ENCODE measurements at regions not wholly inside any gene's neighbourhood (a gene's known extent, or its start where the extent isn't known, plus 50 kb on each side); places are given as distances from the start of the nearest gene placed in this dataset.
"Not testable (repeated sequence)": the region's sequence is repeated elsewhere in the genome, so short reads cannot be mapped to it uniquely, and the experiment has no call there.

DNA sequence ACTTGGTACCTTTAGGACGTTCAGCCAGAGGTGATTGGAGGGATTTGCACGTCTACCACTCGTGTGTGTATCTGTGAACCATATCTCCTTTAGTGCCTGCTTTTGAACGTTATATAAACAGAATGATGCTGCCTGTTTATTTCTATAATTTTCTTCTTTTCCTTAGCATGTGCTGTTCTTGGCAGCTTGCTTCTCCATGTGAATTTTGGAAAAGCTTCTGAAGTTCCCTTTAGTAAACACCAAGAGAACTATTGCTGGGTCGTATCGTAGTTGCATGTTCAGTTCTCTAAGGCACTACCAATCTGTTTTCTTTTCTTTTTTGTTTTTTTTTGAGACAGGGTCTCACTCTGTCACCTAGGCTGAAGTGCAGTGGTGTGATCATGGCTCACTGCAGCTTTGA is 73.8 kb upstream of the FANCC start:
- intact Hi-C loops (cut with micrococcal nuclease): not testable (repeated sequence)

DNA sequence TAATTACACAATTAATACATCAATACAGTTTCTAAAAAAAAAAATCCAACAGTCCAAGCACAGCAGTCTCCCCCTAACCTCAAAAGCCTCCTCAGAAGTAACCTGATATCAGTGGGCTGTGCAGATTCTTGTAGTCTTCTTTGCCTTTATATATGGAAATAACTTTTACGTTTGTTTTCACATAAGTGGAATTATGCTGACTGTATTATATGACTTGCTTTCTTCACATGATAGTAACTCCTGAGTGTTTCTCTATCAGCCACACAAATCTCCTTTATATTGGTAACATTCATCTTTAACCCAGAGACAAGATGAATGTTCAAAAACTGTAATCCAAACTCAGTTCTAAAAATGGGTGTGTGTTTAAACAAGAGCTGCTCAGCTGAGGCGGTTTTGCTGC is 71.9 kb upstream of the FANCC start:
- intact Hi-C loops (cut with micrococcal nuclease): no loop called here

DNA sequence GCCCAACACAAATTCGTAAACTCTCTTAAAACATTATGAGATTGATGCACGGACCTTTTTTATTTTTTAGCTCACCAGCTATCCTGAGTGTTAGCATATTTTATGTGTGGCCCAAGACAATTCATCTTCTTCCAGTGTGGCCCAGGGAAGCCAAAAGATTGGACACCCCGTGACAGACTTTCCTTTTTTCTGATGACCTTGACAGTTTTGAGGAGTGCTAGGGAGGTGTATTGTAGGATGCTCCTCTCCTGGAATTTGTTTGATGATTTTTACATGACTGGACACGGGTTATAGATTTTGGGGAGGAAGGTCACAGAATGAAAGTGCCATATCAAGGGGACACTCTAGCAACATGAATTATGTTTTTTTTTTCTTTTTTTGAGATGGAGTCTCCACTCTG is 69.3 kb upstream of the FANCC start:
- intact Hi-C loops (cut with micrococcal nuclease): no loop called here

DNA sequence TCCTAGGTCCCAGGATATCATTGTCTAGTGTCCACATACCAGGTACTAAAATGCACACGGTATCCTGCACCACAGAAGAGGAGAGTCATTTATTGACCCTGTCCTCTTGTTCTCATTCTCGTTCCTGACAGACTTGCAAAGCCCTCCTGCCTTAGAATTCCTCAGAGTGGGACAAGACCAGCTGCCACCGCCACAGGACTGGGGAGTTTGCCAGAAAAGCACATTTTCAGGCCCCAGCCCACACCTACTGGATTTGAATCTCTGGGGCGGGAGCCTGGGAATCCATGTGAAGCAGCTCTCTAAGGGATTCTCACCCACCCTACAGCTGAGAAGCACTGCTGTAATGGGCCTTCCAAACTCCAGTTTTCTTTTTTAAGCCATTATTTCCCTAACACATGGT is 68.0 kb upstream of the FANCC start:
- intact Hi-C loops (cut with micrococcal nuclease): no loop called here

DNA sequence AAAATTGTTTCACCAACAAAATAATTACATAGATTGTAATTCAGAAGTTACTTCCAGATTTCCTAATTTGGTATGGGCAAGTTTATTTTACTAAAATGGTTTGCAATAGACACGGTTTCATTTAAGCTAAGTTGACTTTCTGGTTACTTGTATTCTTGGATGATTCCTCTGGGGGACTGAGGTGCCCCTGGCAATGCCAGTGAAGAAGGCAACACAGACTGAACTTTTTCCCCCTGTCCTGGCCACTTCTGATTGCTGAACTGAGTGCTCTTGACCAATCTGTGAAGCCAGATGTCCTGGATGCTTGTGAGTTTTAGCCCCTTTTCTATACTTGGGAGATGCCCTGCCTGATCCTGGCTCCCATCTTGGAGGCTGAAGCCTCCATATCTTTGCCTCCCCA is 66.3 kb upstream of the FANCC start:
- intact Hi-C loops (cut with micrococcal nuclease): no loop called here

DNA sequence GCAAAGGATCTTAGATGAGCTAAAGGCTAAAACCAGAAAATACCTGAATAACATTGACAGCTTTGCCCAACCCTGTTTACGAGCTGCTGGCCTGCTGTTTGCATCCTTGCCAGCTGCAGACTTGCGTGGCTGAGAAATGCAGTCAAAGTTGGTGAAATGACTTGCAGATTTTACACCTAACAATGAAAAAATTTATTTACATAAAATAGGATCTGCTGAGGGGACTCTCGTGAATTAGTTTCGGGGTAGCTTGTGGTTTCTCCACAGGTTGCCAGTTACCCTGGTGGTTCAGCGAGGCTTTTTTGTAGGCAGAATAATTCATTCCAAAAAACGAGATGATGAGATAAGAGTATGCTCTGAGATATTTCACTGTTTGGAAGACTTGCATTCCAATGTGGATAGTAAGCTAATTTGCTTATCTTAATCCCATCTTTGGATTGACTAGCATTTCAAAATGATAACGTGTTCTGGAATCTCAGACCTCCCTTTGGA is 65.7 kb upstream of the FANCC start:
- intact Hi-C loops (cut with micrococcal nuclease): no loop called here

DNA sequence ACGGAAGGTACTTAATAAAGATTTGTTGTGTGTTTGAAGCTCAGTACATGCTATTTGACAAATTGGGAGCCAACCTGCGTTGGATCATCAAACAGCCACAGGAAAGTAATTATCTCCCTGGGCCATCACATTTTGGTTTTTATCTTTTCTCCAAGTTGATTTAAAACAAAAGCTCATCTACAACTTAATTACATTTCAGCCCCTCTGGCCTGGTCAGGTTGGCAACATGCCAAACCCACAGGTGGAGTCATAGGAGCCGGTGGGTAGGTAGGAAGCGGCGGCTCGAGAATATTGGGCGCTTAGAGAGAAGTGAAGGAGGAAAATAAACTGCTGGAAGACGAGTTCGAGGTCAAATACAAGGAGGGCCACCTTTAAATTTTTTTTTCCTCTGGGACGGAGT is 64.9 kb upstream of the FANCC start:
- intact Hi-C loops (cut with micrococcal nuclease): no loop called here

DNA sequence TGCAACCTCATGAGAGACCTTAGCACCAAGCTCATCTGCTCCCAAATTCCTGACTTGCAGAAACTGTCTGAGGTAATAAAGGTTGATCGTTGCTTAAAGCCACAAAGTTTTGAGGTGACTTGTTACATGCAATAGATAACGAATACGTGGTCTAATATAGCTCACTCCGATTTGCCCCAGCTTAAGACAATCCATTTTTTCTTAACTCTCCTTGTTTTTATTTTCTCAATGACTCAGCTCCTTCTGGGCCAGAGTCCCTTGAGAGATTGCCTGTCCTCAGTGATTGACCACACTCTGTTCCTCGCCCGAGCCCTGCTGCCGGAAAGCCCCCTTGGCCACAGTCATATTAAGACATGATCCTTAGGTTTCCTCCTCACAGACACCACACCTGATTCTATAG is 63.7 kb upstream of the FANCC start:
- intact Hi-C loops (cut with micrococcal nuclease): no loop called here

DNA sequence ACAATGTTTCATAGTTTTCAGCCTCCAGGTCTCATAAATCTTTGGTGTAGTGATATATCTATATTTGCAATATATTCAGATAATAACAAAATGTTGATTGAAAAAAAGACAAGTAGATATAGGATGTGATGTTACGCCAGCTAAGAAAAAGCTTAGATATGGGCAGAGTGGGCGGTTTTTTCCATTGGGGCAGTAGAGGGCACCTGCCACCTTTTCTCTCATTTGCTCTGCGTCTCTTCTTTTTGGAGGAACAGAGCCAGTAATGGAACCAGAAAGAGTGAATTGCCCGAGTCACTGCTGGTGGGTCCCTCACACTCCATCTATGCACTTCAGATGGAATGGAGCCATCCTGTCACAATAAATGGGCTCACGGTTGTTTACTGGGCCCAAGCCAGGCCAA is 62.1 kb upstream of the FANCC start:
- intact Hi-C loops (cut with micrococcal nuclease): loop anchor here (1.0 kb wide), 2 partner anchors 682 to 839 kb away; no protein-coding TSS in a partner anchor

DNA sequence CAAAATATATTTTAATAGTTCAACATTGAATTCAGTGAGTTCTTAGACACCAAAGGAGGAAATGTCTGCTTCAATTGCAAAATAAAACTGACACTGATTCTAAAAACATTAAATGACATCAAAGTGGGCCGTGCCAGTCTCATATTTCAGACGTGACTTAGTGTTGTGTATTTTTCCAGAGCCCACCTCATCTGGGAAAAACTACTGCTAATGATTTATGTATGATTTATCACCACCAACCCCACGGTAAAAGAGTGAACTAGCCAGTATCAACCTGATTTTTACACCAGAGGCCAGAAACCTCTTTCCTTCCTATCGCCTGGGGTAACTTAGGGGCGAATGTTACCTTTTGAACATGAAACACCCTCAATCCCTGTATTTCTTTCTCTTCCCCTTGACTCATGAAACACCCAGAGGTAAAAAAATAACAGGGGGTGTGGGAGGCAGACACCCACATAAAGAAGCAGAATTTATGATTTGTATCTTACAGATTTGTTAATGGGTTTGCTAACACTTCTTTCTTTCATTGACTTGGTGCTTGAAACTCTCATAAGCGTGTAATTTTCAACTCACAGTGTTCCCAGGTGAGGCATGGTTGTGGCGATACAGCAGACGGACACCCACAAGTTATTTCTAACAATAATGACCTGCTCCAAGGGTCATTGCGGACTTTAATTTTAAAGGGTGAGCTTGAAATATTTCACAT is 56.4 kb upstream of the FANCC start:
- intact Hi-C loops (cut with micrococcal nuclease): no loop called here

DNA sequence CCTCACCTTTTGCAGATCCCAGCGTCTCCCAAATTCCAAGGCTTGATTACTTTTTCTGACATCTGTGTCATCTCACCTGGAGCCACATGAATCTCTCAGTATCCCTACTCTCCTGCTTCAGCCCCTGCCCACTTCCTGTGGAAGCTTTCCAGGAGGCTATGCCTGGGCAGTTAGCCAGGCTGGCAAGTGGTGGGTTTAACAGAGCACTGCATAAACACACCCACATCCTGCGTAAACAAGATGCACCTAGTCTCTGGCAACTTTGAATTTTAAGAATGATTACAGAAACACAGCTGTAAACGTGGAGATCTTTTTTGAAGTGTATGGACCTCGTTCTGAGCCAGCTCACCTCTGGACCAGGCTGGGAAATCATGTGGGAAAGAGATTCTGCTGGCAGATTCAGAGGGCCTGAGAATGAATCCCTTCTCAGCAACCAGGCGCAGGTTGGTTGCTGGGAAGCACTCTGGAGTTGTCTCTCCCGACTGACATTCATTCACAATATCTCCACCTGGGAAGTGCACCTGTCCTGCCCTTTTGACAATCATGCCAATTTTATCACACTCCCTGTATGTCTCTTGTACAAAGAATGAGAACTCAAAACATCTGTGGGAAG is 55.7 kb upstream of the FANCC start:
- intact Hi-C loops (cut with micrococcal nuclease): no loop called here

DNA sequence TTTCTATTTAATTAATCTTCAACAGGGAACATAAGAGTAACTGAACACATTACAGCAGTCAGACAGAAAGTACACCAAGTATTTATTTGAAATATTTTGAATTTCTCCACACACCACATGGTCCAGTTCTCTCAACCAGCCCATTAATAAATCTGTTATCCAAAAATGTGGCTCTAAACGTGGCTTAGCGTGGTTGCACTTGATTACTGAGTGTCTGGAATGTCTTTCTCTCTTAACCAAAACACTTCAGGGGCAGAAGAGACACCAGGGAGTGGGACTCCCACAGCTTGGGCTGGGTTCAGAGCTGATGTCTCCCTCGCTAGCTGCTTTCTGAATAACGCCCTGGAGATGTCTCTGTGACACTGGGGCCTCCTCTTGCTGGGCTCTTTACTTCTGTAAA is 52.6 kb upstream of the FANCC start:
- intact Hi-C loops (cut with micrococcal nuclease): no loop called here

DNA sequence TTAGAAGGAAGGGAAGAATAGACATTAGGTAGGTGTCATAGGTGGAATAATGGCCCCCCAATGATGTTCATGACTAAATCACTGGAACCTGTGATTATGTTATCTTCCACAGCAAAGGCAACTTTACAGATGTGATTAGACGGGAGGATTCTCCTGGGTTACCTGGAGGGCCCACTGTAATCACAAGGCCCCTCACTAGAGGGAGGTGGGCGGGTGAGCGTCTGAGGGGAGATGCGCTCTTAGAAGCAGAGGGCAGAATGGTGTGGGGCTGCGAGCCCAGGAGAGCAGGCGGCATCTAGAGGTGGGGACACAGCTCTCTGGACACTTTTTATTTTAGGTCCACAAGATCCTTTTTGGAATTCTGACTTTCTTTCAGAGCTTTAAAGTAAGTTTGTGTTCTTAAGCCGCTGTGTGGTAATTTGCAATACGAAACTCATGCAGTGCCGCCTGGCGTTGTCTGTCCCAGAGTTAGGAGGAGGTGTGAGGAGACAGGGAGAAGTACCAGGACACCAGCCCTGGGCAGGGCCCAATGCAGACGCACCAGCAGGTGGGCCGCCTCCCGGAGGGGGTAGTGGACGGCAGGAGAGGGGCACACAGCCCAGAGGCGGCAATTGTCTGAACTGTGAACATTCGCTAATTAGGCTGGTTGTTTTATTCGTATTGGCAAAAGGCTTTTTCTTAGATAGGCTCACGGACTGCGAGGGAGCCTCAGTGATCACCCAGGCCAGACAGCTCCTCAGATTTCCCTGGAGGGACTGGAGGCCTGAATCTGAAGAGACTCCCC is 51.1 kb upstream of the FANCC start:
- intact Hi-C loops (cut with micrococcal nuclease): no loop called here

Data from T-helper 1 cell treated with Interleukin-12 subunit alpha and Interleukin-12 subunit beta and Interleukin-4 antibody, amounts not matched to agents 30 ng/mL and 1 ng/mL, for 36 hours (primary cell).